GM19239 (cell line): ENCODE measurements at regions not wholly inside any gene's neighbourhood (a gene's known extent, or its start where the extent isn't known, plus 50 kb on each side); places are given as distances from the start of the nearest gene placed in this dataset.

Experiments
- DNase-seq: peaks from one replicate; pipeline ENCODE4 v3.0.0; 2011; ENCODE audit warnings: low spot score; ENCODE audit not compliant: insufficient read length
- FAIRE-seq: peaks from 2 replicates; lab custom pipeline; 2011; peaks lifted over from hg19 to GRCh38; lab: Jason Lieb, UNC

GRCh38 chr6:4565301-4566250 lies 210.6 kb upstream of the CDYL start:
- FAIRE-seq = no peak
- DNase-seq = no peak

GRCh38 chr6:4564801-4565271 lies 211.4 kb upstream of the CDYL start:
- no peak for FAIRE-seq
- no peak for DNase-seq

- DNase-seq (no peak), FAIRE-seq (no peak)
Measured at GRCh38 chr6:4563877-4564276, 212.3 kb upstream of the CDYL start.

DNA sequence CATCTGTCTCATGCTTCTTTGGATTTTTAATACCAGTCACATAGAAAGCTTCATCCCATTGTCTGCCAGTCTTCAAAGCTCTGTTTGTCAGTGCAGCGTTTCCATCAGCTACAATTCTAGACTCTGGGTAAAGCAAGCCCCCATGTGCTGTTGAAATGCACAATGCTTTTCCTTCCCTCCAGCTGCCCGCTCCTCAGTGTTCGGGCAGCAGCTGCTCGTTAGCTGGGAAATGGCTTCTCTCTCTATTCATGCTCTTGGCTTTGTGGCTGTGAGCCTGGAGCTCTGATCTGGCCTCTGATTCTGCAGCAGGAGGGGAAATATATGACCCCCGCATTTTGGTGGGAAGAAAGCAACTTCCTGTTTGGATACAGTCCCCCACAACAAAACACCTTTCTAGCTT lies 213.0 kb upstream of the CDYL start:
- FAIRE-seq = no peak

GRCh38 chr6:4561773-4562400 lies 214.3 kb upstream of the CDYL start:
- FAIRE-seq (no peak), DNase-seq (no peak)

More for the DNA sequence above, 213.0 kb upstream of the CDYL start:
- DNase-seq = no peak

- DNase-seq (no peak), FAIRE-seq (no peak)
Measured at GRCh38 chr6:4561078-4561435, 215.1 kb upstream of the CDYL start.

DNA sequence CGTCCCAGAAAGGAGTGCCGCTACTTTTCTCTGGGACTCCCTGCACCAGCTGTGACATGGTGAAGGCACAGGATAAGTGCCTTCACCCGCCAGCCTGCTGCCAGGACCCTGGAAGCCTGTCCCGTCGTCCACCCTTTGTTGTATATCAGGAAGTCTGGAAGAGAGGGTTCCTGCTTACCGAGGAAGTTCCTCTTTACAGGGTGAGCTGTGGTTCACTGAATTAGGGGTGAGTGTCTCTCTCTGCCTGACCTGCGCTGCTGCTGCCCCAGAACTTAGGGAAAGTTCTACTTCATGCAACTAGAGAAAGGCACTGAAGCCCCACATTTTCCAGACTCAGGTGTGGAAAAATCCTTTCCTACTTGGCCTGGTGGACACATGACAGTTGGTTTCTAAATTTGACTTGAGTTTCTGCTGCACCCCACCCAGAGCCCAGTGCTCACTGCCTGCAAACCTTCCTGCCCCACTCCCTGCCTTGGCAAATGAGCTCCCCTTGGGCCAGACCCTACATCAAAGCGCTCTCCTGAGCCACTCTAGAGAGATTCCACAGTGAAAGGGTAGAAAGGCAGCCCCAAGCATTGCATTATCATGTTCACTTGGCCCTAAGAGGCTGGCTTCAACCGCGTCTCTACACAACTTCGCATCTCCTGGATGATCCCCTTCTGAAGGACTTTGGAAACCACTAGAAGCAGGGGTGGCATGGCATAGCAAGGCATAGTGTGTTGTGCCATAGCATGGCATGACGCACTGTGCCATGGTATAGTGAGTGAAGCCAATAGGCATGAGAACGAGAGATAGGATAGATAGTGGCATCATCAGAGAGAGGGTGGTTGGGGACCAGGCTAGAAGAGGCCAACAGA lies 215.8 kb upstream of the CDYL start:
- DNase-seq (no peak), FAIRE-seq (no peak)

GRCh38 chr6:4559281-4559875 lies 216.8 kb upstream of the CDYL start:
- FAIRE-seq = no peak

DNA sequence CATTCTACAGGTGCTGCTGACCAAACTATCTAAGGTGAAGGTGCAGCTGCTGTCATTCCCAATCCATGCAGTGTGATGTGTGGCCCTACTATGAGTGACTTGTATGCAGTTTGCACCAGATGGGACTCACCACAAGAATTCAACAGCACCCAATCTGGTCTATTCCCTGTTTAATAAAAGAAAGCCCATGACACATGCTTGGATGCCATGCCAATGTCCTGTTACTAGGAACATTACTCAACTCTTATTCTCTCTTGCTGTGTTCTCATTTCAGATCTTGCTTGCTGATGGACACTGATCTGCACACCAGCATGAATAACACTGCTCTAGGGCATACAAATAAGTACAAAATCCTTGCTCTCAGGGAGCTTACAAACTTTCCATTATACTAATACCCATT lies 221.6 kb upstream of the CDYL start:
- no peak for FAIRE-seq
- no peak for DNase-seq

More at GRCh38 chr6:4559281-4559875, 216.8 kb upstream of the CDYL start:
- no peak for DNase-seq

DNA sequence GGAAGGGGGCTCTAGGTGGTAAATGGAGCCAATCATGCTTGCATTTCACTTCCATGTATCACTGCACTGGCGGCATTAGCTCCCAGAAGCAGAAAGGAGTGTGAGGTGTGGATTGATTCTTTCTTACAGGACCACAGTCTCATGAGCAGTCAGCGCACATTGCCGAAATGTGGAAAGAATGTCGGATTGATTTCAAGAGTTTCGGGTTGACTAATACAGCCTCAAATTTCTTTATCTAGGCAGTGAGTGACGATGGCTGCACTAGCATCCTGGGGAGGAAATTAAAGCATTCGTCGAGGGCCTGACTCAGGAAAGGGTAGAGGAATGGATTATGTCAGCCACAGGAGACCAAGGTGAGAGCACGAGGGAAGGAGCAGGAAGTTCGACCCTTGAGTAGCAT lies 222.8 kb upstream of the CDYL start:
- FAIRE-seq = no peak
- DNase-seq = no peak

DNA sequence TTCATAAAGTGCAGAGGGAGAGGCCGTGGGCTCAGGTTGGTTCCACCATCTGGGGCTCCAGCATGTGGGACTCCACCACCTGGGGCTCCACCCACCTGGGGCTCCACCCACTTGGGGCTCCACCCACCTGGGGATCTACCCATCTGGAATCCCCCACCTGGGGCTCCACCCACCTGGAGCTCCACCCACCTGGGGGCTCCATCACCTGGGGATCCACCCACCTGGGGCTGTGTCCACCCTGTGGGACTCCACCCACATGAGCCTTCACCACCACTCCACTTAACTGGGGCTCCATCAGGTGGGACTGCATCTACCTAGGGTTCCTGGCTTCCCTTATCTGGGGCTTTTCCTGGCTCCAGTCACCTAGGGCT lies 226.0 kb upstream of the CDYL start:
- FAIRE-seq = no peak
- no peak for DNase-seq

DNA sequence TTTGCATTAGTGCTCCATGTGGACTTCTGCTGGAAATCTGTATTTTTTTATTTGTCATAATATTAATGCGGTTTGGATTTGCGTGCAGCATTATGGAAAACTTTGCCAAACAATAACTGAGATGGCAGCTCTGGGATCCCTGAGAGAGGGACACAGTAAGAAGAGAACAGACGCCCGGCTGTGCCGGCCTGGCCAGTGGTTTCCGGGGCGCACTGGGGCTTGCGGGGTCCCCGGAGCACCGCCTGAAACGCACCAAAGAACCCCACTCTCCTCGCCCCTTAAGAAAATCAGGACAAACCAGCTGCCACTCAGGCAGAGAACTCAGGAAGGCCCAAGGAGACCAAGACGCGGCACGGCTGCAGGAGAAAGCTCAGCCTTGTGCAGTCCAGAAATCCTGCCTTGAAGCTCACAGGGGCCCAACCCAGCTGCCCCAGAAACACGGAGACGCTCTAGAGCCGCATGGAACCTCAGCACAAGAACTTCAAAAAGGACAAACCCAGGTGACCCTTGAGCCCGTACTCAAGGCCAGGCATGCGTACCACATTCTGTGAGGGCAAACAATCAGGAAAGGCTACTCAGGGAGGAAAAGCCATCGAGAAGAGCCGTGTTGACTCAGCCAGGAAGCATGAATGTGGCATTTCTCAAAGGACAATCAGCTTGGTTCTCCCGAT lies 226.5 kb upstream of the CDYL start:
- DNase-seq = no peak
- FAIRE-seq = no peak

DNA sequence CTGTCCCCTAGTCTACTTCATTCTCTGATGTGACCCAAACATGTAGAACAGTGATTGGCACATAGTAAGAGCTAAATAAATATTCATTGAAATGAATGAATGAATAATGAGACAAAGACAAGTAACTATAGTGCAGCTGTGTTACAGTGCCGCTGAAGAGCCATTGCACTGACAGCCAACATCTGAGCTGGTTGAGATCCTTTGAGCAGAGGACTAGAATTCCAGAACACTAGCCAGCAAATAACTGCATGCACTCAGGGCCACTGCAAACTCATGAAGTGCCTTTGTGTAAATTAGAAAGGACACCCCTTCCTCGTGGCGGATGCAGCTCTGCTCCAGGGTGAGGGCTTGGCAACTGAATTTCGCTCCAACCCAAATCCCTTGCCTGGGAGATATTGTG lies 230.3 kb upstream of the CDYL start:
- FAIRE-seq (no peak), DNase-seq (no peak)

DNA sequence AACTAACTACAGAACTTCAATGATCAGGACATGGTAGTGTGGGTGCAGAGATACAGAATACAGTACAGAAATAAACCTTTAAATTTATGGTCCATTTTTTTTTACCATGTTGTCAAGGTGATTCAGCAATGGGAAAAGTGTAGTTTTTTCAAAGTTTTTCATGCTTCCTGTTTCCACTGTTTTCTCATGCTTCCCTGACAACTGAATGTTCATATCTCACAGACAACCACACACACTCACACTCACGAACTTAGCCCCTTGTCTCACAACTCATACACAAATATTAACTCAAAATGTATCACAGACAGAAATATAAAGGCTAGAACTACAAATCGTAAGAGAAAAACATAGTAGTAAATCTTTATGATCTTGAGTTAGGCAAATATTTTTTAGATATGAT lies 232.6 kb upstream of the CDYL start:
- FAIRE-seq (no peak), DNase-seq (no peak)

DNA sequence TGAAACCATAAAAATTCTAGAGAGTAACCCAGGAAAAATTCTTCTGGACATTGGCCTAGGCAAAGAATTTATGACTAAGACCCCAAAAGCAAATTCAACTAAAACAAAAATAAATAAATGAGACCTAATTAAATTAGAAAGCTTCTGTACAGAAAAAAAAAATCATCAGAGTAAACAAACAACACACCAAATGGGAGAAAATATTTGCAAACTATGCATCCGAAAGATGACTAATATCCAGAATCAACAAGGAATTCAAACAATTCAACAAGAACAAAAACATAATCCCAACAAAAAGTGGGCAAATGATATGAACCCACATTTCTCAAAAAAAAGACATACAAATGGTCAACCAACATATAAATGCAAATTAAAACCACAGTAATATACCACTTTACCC lies 242.6 kb upstream of the CDYL start:
- FAIRE-seq (no peak), DNase-seq (no peak)

DNA sequence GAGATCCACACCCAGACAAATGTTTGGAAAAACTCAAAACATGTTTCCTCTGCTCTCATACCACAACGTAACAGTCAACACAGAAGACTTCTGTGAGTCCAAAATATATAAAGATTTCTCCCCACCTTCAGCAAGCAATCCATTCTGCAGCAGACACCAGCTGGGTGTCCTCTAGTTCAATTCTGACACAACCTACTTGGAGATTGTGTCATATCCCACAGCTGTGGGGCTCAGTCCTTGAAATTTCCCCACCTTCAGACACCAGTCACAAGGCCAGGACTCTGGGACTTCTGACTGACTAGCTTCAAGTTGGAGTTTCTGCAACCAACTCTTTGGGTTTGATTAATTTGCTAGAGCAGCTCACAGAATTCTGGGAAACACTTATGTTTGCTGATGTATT lies 244.8 kb upstream of the CDYL start:
- DNase-seq (no peak), FAIRE-seq (no peak)

- no peak for FAIRE-seq
- no peak for DNase-seq
Measured at GRCh38 chr6:4522453-4522852, 253.8 kb upstream of the CDYL start.

DNA sequence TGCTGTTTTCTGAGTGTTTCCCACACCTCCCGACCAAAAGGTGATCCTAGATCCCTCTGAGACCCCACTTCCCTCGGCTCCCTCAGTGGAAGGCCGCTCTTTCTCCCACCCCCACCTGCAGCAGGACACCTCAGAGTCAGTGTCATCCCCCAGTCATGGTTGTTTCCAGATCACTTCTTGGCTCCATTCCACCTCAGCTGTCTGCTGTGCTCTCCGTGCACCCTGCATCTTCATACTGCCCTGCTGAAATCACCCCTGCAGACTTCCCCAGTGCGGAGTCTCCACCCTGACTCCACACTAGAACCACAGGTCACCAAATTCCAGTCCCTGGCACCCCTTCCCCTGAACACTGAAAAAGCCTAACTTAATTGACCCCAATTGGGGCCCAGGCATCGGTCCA lies 255.1 kb upstream of the CDYL start:
- no peak for FAIRE-seq
- no peak for DNase-seq

DNA sequence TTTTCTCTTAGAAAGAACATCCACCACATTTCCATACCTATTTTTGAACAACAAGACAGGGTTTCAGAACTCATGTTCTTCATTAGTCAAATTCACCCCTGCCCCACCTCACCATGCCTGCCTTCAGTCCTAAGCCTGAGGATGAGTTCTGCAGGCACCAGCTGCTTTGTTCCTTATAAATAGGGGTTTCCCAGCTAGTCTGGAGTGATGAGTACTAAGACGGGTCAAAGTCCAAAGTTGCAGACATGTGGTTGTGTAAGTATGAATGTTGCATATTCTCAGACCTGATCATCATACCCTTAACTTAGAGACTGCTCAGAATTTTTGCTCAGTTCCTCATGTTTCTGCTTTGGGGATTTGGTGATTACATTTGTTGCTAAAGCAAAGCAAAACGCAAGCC lies 257.7 kb upstream of the CDYL start:
- DNase-seq (no peak), FAIRE-seq (no peak)

DNA sequence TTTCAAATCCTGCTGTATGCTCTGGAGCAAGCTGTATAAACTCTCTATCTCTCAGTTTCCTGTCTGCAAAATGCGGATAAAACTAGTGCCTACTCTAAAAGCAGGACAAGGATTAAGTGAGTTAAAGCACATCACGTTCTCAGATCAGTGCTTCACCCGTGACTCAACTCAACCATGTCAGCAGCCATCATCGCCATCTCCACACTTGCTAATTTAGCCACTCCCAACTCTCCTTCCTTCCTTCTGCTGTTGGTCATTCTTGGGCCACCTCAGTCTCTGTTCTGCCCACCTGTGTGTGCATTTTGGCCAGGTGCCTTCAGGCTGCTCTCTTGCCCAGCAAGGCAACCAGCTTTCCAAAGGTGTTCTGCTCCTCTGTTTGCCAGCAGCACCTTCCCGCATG lies 260.0 kb upstream of the CDYL start:
- DNase-seq (no peak), FAIRE-seq (no peak)
